H1 (cell line): ENCODE measurements at regions not wholly inside any gene's neighbourhood (a gene's known extent, or its start where the extent isn't known, plus 50 kb on each side); places are given as distances from the start of the nearest gene placed in this dataset.

Source experiments
- FOSL1 ChIP-seq: IDR thresholded peaks from 2 replicates; pipeline ENCODE4 v1.6.1; 2011; ENCODE audit warnings: mild to moderate bottlenecking, low read depth, low read length, moderate library complexity; ENCODE audit not compliant: insufficient read depth
- TF ChIP-seq, protein P1 (sequence below): IDR thresholded peaks from 2 replicates; pipeline ENCODE4 v1.6.1; 2011; ENCODE audit warnings: low read length, improper control_type of control experiment

GRCh38 chr14:27721760-27722159 is 1044.8 kb upstream of the FOXG1 start (continued):
- TF ChIP-seq, protein P1, sequence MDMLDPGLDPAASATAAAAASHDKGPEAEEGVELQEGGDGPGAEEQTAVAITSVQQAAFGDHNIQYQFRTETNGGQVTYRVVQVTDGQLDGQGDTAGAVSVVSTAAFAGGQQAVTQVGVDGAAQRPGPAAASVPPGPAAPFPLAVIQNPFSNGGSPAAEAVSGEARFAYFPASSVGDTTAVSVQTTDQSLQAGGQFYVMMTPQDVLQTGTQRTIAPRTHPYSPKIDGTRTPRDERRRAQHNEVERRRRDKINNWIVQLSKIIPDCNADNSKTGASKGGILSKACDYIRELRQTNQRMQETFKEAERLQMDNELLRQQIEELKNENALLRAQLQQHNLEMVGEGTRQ, result no peak
- TF ChIP-seq FOSL1, result no peak
- TF ChIP-seq, all 59 proteins: peak for 0
